Inferior parietal cortex (tissue), 1 donor: ENCODE measurements at regions not wholly inside any gene's neighbourhood (a gene's known extent, or its start where the extent isn't known, plus 50 kb on each side); places are given as distances from the start of the nearest gene placed in this dataset.

ENCODE experiments used
- DNase-seq: peaks from one replicate; pipeline ENCODE4 v3.0.0-alpha.2; 2016; ENCODE audit errors: extremely low spot score

DNA sequence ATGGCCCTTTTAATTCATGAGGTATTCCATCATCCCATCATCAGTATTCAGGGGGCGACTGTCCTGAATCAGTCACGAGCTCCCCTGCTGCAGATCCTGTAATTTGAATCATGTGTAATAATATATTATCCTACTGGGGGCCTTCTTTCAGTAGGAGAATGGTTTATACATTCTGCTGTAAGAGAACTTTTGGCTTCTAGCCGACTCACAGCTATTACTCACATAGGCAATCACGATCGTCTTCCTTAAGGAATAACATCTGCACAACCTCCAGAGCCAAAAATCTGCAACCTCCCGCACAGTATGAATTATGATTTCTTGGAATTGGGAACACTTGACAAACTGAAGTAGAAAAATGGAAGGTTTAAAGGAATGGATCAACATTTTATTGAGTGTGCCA lies 343.0 kb downstream of the USP25 start:
- peak; percentile 85 for DNase-seq

DNA sequence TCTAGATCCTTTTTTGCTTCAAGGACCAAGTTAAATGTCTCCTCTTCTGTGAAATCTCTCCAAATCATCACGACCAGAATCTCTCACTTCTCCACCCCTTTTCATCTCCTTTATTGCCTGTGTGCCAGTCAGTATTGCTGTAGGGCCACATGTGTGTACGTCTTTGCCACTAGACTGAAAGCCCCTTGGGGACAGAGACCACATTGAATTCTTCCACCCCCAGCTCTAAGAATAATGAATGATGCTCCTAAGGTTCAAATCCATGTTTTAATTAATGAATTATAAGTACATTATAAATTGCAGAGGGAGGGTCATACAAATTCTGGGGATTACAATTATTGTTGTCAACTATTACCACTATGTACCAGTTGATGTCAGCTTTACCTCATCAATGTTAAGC lies 343.8 kb downstream of the USP25 start:
- DNase-seq = peak; percentile 75

DNA sequence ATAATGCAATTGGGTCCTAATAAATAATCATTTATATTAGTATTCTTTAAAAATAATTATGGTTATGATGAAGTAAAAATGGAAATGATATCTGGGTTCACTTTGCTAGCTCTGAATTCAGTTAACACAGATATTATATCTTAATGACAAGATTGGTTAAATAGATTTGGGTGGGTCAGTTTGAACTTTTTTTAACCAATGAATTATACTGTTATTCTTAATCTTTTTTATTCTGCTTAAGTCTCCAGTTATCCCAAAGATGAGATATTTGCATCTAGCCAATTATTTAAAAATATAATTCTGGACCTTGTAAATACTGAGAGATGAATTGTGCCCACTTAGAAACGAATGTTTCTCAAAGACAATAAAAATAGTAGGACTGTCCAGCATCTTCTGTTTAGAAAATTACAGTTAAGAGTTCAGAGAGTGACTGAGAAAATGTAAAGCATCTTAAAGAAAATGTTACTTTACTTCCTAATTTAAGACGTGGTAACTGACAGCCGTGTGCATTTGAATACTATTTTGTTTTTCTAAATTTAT lies 345.2 kb downstream of the USP25 start:
- DNase-seq = peak; percentile 54

DNA sequence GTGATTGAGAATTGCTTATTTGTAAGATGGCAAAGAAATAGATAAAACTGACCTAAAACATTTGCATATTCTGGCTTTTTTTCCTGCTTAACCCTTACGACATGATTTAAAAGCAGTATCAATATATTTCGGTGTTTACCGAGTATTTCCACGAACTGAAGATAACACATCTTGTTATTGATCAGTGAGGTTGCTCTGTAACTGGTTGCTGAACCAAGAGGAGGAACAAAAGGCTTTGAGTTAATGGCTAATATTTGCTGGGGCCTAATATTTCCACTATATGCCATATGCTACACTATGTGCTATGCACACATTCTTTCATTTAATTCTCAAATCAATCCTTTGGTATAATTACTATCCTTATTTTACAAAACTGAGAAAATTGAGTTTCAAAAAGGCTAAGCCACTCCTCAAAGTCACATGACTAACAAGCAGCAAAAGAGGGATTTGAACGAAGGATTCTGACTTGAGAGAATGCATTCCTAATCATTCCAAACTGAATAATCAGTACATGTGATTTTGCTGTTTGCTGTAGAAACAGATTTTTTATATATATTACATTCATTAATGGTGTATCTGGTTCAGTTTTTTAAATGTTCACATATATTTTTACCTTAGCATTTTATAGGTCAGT lies 346.0 kb downstream of the USP25 start:
- DNase-seq = peak; percentile 74

DNA sequence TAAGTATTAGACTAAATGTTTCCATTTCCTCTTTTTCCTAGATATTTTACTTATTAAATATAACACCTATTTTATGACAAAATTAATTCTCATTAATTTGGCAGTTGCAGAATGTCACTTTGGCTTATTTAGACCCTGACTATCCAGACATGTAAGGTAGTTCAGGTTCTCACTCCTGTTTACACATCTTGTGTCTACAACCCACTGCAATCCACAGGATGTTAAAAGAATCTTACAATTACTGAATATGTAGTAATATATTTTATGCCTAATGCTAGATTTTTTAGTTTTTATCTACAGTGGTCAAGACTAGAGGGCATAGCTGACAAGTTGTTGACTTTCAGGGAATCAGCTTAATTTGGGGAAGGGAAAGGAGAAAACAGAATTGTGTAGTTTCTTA lies 346.7 kb downstream of the USP25 start:
- DNase-seq = peak; percentile 54

DNA sequence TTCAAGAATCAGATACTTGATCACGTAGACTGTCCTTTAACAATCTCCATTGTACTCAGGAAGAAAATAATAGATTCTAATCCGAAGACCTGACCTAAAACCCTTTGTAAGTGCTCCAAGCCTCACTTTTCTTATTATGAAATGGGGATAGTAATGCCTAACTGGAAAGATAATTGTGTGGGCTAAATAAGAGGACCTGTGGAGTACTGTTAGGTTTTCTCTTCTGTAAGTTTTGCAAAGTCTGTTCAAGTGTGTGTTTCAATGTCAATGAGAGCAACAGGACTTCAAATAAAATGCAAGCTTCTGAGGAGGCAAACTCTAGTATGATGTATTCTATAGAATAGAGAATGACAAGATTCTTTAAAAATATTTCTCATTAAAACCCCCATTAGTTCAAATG lies 348.6 kb downstream of the USP25 start:
- peak; percentile 54 for DNase-seq

DNA sequence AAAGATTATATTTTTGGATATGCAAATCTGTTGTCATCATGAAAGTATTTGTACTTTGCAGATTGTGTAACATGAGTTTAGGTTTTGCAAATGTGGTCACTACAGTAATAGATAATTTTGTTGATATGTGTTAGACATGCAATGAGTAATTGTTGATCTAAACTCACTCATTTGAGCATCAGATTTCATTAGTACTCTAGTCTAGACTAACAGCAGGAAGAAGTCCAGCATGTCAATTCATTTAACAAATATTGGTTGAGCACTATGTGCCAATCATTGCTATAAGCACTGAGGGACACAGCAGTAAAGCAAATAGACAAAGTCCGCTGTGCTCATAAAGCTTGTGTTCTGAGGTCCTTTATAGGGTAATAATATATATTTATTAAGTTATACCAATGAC lies 350.0 kb downstream of the USP25 start:
- peak; percentile 68 for DNase-seq

DNA sequence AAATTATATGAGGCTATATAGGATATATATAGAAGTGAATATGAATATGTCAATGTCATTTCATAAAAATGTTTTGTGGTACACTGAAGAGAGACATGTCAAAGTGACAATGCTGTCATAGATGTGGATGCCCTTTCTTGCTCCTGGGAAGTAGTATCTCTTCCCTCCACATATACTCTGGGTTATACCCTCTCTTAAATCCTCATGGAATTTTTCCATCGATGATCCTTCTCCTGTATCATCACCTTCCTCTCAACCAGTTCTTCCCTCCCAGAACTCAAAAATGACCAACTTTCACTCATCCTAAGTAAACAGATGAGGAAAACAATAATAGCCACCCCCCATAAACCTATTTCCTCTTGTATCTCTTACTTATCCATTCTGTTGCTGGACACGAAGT lies 351.5 kb downstream of the USP25 start:
- no peak for DNase-seq

DNA sequence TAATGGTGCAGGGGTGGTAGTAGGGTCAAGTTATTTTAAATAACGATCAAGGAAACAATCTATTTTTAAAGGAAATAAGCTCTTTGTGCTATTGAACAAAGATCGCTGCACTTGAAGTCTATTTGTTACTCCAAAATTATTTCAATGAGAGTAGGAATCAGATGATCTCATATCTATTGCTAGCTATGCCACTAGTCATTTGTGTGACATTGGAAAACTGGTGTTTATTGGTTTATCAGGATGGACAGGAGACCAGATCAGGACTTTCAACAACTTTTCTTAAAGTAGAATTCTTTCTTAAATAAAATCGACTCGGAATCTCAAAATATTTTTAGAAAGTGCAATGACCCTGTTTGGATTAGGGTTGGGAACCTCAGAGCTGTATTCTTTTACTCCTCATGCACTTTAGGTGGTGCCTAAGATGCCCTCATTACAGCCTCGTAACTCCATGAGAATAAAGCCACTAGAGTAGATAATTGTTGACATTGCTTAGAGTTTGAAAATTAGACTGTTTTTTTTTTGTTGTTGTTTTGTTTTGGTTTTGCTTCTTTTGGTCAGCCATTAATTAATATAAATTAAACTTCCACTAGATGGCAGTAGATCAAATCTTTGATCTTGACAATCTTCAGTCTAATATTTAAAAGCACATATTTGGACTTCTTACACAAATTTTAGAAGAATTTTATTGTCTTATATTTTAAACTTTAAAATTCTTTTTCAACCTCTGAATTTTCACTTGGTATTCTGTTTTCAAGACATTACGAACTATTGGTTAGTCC lies 352.4 kb downstream of the USP25 start:
- peak; percentile 69 for DNase-seq

DNA sequence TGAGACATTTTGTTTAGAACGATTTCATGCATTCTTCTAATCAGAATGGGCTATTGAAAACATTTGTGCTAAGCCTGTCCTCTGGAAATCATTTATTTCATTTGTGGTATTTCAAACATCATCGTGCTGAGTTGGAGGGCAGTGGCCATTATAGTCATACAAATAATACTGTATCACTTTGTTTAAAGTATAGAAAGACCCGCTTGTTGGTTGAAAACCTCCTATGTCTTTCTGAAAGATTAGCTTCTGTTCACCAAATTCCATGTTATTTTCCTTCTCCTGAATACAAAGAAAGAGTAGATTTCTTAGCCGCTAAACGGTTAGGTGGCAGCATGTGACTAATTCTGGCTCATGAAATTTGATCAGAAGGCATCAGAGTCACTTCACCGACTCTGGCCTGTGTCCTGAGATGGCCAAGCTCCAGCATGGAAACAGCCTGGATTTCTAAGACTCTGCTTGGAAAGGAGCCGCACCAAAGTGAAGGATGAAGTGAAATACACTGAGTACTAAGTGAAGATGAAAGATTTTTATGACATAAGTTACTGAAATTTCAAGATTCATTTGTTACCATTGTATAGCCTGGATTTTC lies 355.1 kb downstream of the USP25 start:
- DNase-seq = peak; percentile 82

DNA sequence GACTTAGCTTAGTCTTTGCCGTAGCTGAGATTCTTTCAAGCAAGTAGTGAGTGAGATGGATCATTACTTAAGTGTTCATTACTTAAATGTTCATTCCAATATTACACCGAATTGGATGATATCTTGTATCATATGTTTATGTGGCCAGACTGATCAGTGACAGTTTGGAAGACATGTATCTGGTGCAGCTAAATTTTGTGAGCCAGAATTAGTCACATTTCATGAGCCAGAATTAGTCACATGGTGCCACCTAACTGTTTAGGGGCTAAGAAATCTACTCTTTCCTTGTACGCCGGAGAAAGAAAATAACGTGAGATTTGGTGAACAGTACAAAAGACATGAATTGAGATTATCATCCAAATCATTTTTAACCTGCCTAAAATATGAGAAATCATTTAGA lies 355.6 kb downstream of the USP25 start:
- DNase-seq = peak; percentile 80

DNA sequence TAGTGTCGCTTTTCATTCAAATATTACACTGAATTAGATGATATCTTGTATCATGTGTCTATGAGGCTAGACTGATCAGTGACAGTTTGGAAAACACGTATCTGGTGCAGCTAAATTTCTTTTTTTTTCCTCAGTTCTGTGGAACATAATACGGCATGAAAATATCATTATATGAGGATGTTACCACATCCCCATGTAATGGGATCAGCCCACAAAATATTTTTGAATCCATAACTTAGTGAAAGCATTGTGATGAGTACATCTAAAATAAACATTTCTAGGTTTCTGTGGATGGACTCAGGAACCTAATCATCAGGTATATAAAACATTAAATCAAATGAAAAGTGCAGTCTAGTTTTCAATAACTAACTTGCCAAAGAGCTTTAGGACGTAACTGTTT lies 356.3 kb downstream of the USP25 start:
- DNase-seq = peak; percentile 65

DNA sequence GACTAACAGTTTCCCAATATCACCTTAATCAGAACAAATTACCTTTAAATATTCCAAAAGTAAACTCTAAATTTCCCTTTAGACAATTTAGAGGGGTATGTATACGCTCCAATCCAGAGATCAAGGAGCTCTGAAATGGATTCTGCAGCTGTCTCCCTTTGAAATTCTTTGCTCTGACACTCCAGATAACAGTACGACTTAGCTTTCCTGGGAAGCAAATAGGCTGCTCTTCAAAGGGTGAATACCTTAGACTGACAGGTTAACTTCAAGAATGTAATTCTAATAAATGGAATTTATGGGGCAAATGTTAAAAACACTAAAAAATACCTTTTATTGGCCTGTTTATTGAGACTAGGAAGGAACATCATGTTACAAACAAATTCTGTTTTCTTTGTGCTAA lies 357.2 kb downstream of the USP25 start:
- peak; percentile 72 for DNase-seq

DNA sequence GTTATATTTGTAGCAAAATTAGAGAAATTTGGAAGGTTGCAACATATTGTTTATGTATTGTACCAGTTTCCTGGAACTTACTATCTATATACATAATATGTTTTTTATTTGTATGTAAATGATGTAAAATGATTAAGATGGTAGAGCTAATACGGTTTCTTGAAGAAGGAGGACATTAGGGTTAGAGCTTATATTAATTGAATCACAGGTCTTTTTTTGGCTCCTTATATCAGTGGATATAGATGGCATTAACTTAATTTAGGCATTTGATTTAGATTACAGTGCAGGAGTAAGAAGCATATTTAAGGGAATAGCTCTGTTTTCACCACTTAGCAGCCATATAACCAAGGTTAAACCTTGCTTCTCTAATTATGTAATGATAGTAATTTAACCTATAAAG lies 357.7 kb downstream of the USP25 start:
- DNase-seq = peak; percentile 47

DNA sequence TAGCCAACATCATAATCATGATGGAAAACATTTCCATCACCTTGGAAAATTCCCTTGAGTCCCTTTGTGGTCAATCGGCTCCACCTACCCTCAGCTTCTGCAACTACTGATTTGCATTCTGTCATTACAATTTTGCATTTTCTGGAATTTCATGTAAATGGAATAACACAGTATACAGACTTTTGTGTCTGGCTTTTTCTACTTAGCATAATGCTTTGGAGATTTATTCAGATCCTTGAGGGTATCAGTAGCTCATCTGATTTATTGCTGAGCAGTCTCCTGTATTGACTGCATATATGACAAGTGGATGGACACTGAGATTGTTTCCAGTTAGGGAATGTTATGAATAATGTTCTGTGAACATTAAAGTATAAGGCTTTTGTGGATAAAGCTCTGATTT lies 358.3 kb downstream of the USP25 start:
- no peak for DNase-seq

DNA sequence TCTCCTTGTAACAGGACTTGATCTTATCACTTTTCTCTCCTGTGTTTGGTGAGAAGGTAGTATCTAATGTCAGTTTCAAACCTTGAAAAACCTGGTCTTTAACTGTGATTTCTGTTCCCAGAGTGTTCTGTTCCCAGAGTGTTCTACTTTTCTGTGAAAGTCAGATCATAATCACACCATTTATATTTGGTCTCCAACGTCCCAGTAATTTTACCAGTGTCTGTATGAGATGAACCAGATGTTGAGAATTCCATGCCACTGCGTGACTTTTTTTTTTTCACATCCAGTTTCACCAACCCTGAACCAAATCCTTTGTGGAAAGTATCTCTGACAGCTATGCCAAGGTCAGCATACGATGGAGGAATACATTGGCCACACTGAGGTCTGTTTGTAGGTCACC lies 365.2 kb downstream of the USP25 start:
- DNase-seq = no peak

DNA sequence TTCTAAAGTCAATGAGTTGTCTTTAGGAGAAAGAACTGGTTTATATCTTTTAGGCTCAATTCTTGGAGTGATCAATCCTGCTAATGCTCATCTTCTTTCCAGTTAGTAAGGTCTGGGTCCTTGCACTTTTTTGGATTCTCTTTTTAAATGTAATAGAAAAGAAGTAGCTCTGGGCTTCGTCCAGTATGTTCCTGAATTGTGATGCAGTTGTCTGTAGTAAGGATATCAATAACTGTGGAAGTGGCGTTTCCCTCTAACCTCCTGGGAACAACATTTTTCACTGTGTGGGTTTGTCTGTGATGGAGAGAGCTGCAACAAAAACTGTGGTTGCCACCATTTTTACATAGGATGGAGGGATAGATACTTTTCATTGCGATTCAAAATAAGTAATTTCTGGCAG lies 367.2 kb downstream of the USP25 start:
- no peak for DNase-seq

DNA sequence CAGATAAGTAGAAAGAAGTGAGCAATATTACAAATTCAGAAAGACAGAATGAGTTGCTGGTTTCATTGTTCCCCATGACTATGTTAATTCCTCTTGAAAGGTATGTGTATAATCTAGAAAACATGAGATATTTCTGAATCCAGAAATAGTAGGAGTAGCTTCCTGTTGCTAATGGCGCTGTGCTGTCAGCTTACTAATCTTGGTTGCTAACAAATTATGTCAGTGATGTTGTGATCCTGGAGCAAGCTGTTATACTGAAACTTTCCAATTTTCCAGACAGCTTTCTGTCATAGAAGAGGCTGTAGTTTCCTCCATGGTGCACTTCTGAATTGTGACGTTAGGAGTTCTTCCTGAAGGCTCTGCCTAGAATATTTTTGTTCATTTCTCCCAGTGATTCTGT lies 372.3 kb downstream of the USP25 start:
- no peak for DNase-seq

DNA sequence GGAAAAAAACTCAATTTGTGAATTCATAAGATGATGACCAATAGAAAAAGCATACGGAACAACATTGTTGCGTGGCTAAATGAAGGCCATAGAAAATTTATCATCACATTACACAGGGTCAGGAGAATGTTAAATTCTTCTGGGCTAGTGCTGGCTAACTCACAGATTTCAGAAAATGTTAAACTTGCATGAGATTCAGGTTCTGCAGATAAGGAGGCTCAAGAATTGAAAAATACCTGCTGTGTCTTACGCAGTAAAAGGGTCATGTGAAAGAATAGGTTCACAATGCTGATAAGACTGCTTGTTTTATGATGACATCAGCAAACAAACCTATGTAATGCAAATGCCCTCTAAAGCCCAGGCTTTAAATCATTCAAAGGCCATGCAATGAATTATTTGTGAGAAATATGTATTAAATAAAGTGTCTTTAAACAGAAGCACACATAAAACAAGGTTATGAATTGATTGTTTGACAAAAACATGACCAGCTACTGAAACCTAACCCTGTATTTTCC lies 378.8 kb downstream of the USP25 start:
- DNase-seq = no peak

DNA sequence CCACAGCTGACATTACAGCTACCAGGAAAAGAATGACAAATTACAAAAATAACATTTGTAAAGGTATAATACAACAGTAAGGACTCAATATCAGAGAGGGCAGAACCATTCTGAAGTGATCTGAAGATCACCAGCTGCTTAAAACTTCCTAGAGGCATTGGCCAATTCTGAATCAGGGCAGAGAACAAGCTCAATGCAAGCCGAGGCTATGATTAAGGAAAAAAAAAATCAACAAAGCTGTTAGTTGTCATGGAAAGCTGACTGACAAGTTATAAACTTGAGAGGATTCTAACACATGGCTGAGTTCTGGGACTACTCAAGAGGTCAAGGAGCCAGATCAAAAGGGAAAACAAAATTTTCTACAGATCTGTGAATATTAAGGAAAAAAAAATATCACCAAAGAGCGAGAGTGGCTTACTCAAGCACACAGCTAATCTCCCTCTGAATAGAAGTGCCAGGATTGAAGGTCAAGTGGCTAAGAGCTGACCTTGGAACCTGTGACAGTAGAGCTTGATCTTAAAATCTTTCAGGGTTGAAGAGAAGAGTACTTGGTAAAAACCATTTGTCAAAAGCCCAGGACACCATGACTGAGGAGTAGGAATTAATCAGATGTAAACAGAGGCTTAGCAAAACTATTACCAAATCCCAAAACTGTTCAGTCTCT lies 383.4 kb downstream of the USP25 start:
- no peak for DNase-seq

DNA sequence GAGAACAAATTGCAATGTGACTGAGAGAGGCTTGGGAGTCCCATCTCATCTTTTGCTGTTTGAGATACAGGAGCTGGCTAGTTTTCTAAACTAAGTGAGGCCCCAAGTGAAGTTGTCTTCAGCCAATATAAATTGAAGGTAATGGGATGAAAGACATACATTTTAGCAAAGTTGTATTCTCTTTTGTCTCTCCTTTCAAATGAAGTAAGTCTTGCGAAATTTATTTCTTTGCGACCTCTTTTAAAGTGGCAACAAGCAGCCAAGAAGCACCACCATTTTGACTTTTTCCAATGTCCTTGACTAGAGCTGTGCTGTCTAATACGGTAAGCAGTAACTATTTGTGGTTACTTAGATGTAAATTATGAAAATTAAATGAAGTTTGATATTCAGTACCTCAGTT lies 385.7 kb downstream of the USP25 start:
- DNase-seq = no peak

DNA sequence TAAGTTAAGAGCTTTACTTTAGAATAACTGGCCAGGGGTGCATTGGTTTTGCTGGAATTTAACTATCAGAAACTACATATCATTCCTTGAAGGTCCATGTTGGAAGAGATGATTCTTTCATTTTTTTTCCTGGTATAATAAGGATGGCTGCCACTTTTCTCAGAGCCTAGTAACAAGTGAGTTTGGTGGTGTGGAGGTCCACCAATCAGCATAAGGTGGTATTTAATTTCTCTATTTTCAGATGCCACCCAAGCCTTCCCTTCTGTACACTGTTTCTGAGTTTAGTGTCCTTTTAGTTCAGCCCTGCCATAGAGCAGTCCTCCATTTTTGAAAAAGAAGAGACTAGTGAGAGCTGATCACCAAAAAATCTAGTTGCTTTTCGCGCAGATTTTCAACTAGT lies 386.3 kb downstream of the USP25 start:
- no peak for DNase-seq
